ENCODE measurements at regions not wholly inside any gene's neighbourhood (a gene's known extent, or its start where the extent isn't known, plus 50 kb on each side); places are given as distances from the start of the nearest gene placed in this dataset.
A peak's percentile ranks its signal among the peaks of the same experiment; 100 is the strongest.
"Not testable (repeated sequence)": the region's sequence is repeated elsewhere in the genome, so short reads cannot be mapped to it uniquely, and the experiment has no call there.

- Histone ChIP-seq H3K36me3 (no peaks in the 10 kb centered on the region), H3K4me3 (no peak overlapping the region), H3K4me1 (no peaks in the 10 kb centered on the region), H3K27me3 (no peaks in the 10 kb centered on the region), H3K9me3 (no peaks in the 10 kb centered on the region), H3K27ac (no peak overlapping the region)
- DNase-seq (ENCODE audit: low spot score in 2 of 2) = no peak
- no peak for TF ChIP-seq POLR2A (IDR thresholded peaks at IDR 0.05)
- TF ChIP-seq CTCF (IDR thresholded peaks at IDR 0.05) = no peak
- no peak for TF ChIP-seq EP300 (IDR thresholded peaks at IDR 0.05)
- TF ChIP-seq POLR2AphosphoS5 (IDR thresholded peaks at IDR 0.05) = no peak
Observed at GRCh38 chr14:25394356-25394755, 344.4 kb upstream of the STXBP6 start.

- TF ChIP-seq POLR2A (IDR thresholded peaks at IDR 0.05) = no peak
- TF ChIP-seq POLR2AphosphoS5 (IDR thresholded peaks at IDR 0.05) = no peak
- TF ChIP-seq CTCF (IDR thresholded peaks at IDR 0.05) = no peak
- no peak for TF ChIP-seq EP300 (IDR thresholded peaks at IDR 0.05)
- Histone ChIP-seq H3K27ac (no peak overlapping the region), H3K9me3 (no peaks in the 10 kb centered on the region), H3K4me3 (no peak overlapping the region), H3K36me3 (no peaks in the 10 kb centered on the region), H3K4me1 (no peaks in the 10 kb centered on the region), H3K27me3 (no peaks in the 10 kb centered on the region)
- no peak for DNase-seq (ENCODE audit: low spot score in 2 of 2)
- WGBS = 75% methylated on average over 2 of the region's 2 CpGs
Observed at GRCh38 chr14:25389948-25390347, 340.0 kb upstream of the STXBP6 start.

- Histone ChIP-seq H3K27me3 (no peaks in the 10 kb centered on the region), H3K27ac (no peak overlapping the region), H3K36me3 (no peaks in the 10 kb centered on the region), H3K4me3 (no peak overlapping the region), H3K9me3 (no peaks in the 10 kb centered on the region), H3K4me1 (no peaks in the 10 kb centered on the region)
- DNase-seq (ENCODE audit: low spot score in 2 of 2) = no peak
- TF ChIP-seq EP300 (IDR thresholded peaks at IDR 0.05) = no peak
- no peak for TF ChIP-seq CTCF (IDR thresholded peaks at IDR 0.05)
- no peak for TF ChIP-seq POLR2AphosphoS5 (IDR thresholded peaks at IDR 0.05)
- no peak for TF ChIP-seq POLR2A (IDR thresholded peaks at IDR 0.05)
- 30% methylated on average over 3 of the region's 3 CpGs for WGBS
Observed at GRCh38 chr14:25381498-25381897, 331.6 kb upstream of the STXBP6 start.

- DNase-seq (ENCODE audit: low spot score in 2 of 2) = no peak
- Histone ChIP-seq H3K4me1 (no peaks in the 10 kb centered on the region), H3K9me3 (no peaks in the 10 kb centered on the region), H3K36me3 (no peaks in the 10 kb centered on the region), H3K27me3 (no peaks in the 10 kb centered on the region), H3K4me3 (no peak overlapping the region), H3K27ac (no peak overlapping the region)
- WGBS = 89% methylated on average over 2 of the region's 2 CpGs
- no peak for TF ChIP-seq POLR2A (IDR thresholded peaks at IDR 0.05)
- no peak for TF ChIP-seq EP300 (IDR thresholded peaks at IDR 0.05)
- no peak for TF ChIP-seq POLR2AphosphoS5 (IDR thresholded peaks at IDR 0.05)
- no peak for TF ChIP-seq CTCF (IDR thresholded peaks at IDR 0.05)
Observed at GRCh38 chr14:25375639-25376038, 325.7 kb upstream of the STXBP6 start.

GRCh38 chr14:25371068-25371467, 321.1 kb upstream of the STXBP6 start:
- Histone ChIP-seq H3K36me3 (no peaks in the 10 kb centered on the region), H3K27ac (no peak overlapping the region), H3K4me3 (no peak overlapping the region), H3K9me3 (no peaks in the 10 kb centered on the region), H3K4me1 (no peaks in the 10 kb centered on the region), H3K27me3 (no peaks in the 10 kb centered on the region)
- TF ChIP-seq POLR2AphosphoS5 (IDR thresholded peaks at IDR 0.05) (no peak), POLR2A (IDR thresholded peaks at IDR 0.05) (no peak), EP300 (IDR thresholded peaks at IDR 0.05) (no peak)
- 25% methylated on average over 1 of the region's 1 CpG for WGBS
- no peak for DNase-seq (ENCODE audit: low spot score in 2 of 2)

- H3K27ac ChIP-seq, H3K36me3 ChIP-seq, H3K9me3 ChIP-seq, H3K4me3 ChIP-seq, H3K27me3 ChIP-seq, H3K4me1 ChIP-seq: not testable (repeated sequence)
- DNase-seq (ENCODE audit: low spot score in 2 of 2) = peak in 1 of 2 donors; percentile 52
- 91% methylated on average over 8 of the region's 10 CpGs for WGBS
Observed at GRCh38 chr14:25370057-25370456, 320.1 kb upstream of the STXBP6 start.

Measured in suprapubic skin (tissue), 4 donors.